Astrocyte of the cerebellum (primary cell): ENCODE measurements at regions not wholly inside any gene's neighbourhood (a gene's known extent, or its start where the extent isn't known, plus 50 kb on each side); places are given as distances from the start of the nearest gene placed in this dataset.

ENCODE experiments used
- DNase-seq: peaks from one replicate; pipeline ENCODE4 v3.0.0-alpha.2; 2011; ENCODE audit warnings: low read depth
- H3K4me3 ChIP-seq: 2 replicates; pipeline ENCODE4 v1.5.1; 2011; ENCODE audit warnings: mild to moderate bottlenecking, low read depth, low read length, moderate library complexity
- CTCF ChIP-seq: IDR thresholded peaks from 2 replicates; pipeline ENCODE4 v1.5.1; 2012; ENCODE audit warnings: low read length, low read depth, moderate library complexity, mild to moderate bottlenecking; ENCODE audit errors: missing control alignments
- in situ Hi-C: cut with HindIII; loops from 2 replicates; pipeline ENCODE4 v1.10.0; 2017; ENCODE audit warnings: low sequenced_read_pairs

- in situ Hi-C loops, result no loop called here
- no peak for TF ChIP-seq CTCF
- no peak overlapping the region for H3K4me3 ChIP-seq
- no peak for DNase-seq
These were observed 66.7 kb downstream of the VEGFA start for GRCh38 chr6:43836507-43837240.
